Lung (tissue), 11 donors: ENCODE measurements at regions not wholly inside any gene's neighbourhood (a gene's known extent, or its start where the extent isn't known, plus 50 kb on each side); places are given as distances from the start of the nearest gene placed in this dataset.

Experiments used
- ATAC-seq: fragments of 200-7000 bp; cut with Tn5 transposase; one replicate; pipeline ENCODE4 v1.9.1; 2020; ENCODE audit warnings: moderate number of reproducible peaks; ENCODE audit not compliant: insufficient read depth, low FRiP score
- DNase-seq, 3 donors: peaks; one replicate each; pipeline ENCODE4 v3.0.0-alpha.2; 2013 to 2017
- H3K27ac ChIP-seq, 2 donors: one replicate each; pipeline ENCODE4 v1.5.1; 2013; ENCODE audit warnings: mild to moderate bottlenecking in 2 of 2, moderate library complexity in 2 of 2, control low read depth in 1 of 2, inconsistent platforms in 1 of 2, low read depth in 1 of 2, low read length in 1 of 2
- H3K27me3 ChIP-seq, 3 donors: one replicate each; pipeline ENCODE4 v1.5.1; 2013; ENCODE audit warnings: low read length in 2 of 3; ENCODE audit not compliant: control insufficient read depth in 3 of 3, insufficient read depth in 3 of 3
- H3K36me3 ChIP-seq, 4 donors: one replicate each; pipeline ENCODE4 v1.5.1; 2013; ENCODE audit warnings: low read length in 4 of 4, mild to moderate bottlenecking in 1 of 4, moderate library complexity in 1 of 4; ENCODE audit not compliant: control insufficient read depth in 4 of 4, insufficient read depth in 4 of 4
- H3K4me1 ChIP-seq, 5 donors: one replicate each; pipeline ENCODE4 v1.5.1; 2013; ENCODE audit warnings: low read length in 5 of 5, mild to moderate bottlenecking in 2 of 5, moderate library complexity in 1 of 5; ENCODE audit not compliant: control insufficient read depth in 5 of 5, insufficient read depth in 5 of 5
- H3K4me3 ChIP-seq: one replicate; pipeline ENCODE4 v1.5.1; 2013; ENCODE audit warnings: mild to moderate bottlenecking, control low read depth, moderate library complexity
- H3K9ac ChIP-seq, 2 donors: one replicate each; pipeline ENCODE4 v1.5.1; 2013; ENCODE audit warnings: low read length in 2 of 2, control low read depth in 1 of 2; ENCODE audit not compliant: insufficient read depth in 1 of 2
- H3K9me3 ChIP-seq, 4 donors: one replicate each; pipeline ENCODE4 v1.5.1; 2013; ENCODE audit warnings: low read length in 3 of 4, mild to moderate bottlenecking in 1 of 4, moderate library complexity in 1 of 4; ENCODE audit not compliant: control insufficient read depth in 4 of 4, insufficient read depth in 3 of 4
- CTCF ChIP-seq: IDR thresholded peaks from 2 replicates; pipeline ENCODE4 v1.5.1; 2012; ENCODE audit warnings: mild to moderate bottlenecking; ENCODE audit errors: control extremely low read depth, extremely low read depth
- WGBS, 2 donors: extraction: QIAGEN DNeasy Blood & Tissue Kit; methylation state at CpG; one replicate each; pipeline ENCODE4 v1.1.7; 2013; 5-methylcytosine and 5-hydroxymethylcytosine counted together
- donor health status: control.
- donor health status: control.
- donor health status: Bipolar disorder and iron deficiency.
- donor health status: healthy.
- donor health status: DM: yes; HTN: yes; CAD: no.

DNA sequence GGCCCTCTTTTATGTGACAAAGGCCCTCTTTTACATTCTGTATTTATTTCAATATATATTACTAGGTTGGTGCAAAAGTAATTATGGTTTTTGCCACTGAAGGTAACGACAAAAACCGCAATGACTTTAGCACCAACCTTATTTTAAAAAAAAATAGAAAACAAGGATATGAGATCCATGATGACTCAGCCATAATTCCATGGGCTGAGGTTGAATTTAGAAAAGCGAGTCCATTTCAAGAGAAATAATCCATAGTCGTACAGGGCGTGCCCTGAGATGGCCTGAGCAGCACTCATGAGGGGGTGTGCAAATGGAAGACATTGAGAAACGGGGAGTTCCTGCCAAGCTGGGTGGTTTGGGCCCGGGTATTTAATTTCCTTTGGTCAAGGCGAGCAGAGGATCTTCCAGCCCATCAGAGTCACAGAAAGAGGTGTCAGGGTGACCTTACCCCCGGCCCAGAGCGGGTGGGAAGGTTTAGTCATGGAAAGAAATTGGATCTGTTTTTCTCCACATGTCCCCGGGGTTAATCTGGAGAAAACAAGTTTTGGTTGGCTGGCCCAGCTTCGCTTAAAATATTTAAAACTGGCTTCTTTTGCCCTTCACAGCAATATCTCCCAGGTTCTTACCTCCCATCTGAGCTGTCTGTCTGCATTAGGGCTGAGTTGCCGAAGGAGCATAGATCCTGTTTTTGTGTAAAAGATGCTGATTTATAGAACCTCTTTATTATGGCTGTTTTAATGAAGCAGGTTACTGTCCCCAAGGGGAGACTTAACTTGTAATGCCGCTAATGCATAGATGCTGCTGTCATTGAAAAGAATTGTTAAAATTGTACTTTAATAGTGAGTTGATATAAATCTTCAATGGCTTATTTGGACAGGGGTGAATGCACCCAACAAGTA is 255.6 kb downstream of the PREX1 start:
- TF ChIP-seq CTCF = no peak
- ATAC-seq = no peak
- H3K36me3 ChIP-seq = no peaks in the 10 kb centered on the region
- no peak for DNase-seq
- H3K4me3 ChIP-seq = no peak overlapping the region
- H3K27ac ChIP-seq = no peak overlapping the region
- H3K9ac ChIP-seq = no peak overlapping the region
- no peaks in the 10 kb centered on the region for H3K27me3 ChIP-seq
- 79 to 86% methylated on average over 14 of the region's 14 CpGs for WGBS, 2 donors
- no peaks in the 10 kb centered on the region for H3K9me3 ChIP-seq
- peaks cover 0 to 3% (median 0%) of the 10 kb centered on the region in 5 donors for H3K4me1 ChIP-seq

DNA sequence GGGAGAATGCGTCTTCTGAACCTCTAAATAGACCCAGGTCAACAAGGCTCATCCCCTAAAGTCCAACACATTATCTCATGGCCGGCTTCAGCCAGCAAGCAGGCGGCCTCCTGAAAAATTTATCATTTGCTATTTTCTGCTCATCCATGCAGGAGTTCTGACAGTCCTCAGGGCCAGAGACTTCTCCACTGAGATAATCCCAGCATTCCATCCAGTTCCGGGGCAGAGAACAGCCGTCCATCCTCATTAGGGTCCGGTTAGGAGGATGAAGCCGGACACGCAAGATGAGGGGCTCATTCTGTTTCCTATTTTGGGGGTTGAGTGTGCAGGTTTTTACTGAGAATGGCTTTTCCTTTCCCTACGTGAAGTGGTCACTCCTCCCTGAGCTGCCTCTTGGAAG is 258.1 kb downstream of the PREX1 start:
- H3K27ac ChIP-seq = no peak overlapping the region
- no peaks in the 10 kb centered on the region for H3K27me3 ChIP-seq

GRCh38 chr20:48568520-48568919 is 259.3 kb downstream of the PREX1 start:
- H3K27ac ChIP-seq = no peak overlapping the region
- no peak for DNase-seq
- H3K36me3 ChIP-seq = no peaks in the 10 kb centered on the region
- no peak for ATAC-seq
- H3K27me3 ChIP-seq = no peaks in the 10 kb centered on the region
- TF ChIP-seq CTCF = no peak
- peaks cover 0 to 3% (median 0%) of the 10 kb centered on the region in 5 donors for H3K4me1 ChIP-seq
- no peak overlapping the region for H3K9ac ChIP-seq
- H3K4me3 ChIP-seq = no peak overlapping the region
- 85 to 86% methylated on average over 5 of the region's 5 CpGs for WGBS, 2 donors
- peaks cover 0 to 14% (median 0%) of the 10 kb centered on the region in 4 donors for H3K9me3 ChIP-seq

More for the DNA sequence above, 258.1 kb downstream of the PREX1 start:
- H3K4me1 ChIP-seq = peaks cover 0 to 3% (median 0%) of the 10 kb centered on the region in 5 donors
- ATAC-seq (no peak), DNase-seq (no peak)
- H3K9me3 ChIP-seq = peaks cover 0 to 6% (median 0%) of the 10 kb centered on the region in 4 donors
- WGBS, 2 donors = 64 to 78% methylated on average over 9 of the region's 9 CpGs
- H3K9ac ChIP-seq = no peak overlapping the region
- H3K4me3 ChIP-seq = no peak overlapping the region
- H3K36me3 ChIP-seq = no peaks in the 10 kb centered on the region
- TF ChIP-seq CTCF = no peak
